GM23338 (cell line): ENCODE measurements at regions not wholly inside any gene's neighbourhood (a gene's known extent, or its start where the extent isn't known, plus 50 kb on each side); places are given as distances from the start of the nearest gene placed in this dataset.
A peak's percentile ranks its signal among the peaks of the same experiment; 100 is the strongest.

ENCODE experiments used
- ATAC-seq: fragments of 200-7000 bp; cut with Tn5 transposase; 3 replicates; pipeline ENCODE4 v1.9.1; 2020
- DNase-seq: peaks from one replicate; pipeline ENCODE4 v3.0.0-alpha.2; 2015; ENCODE audit warnings: low spot score
- H2AFZ ChIP-seq: fragments of 200-600 bp; sonication (generic); 2 replicates; pipeline ENCODE4 v1.8.0; 2016; ENCODE audit warnings: antibody characterized with exemption, mild to moderate bottlenecking, moderate library complexity
- H3F3A ChIP-seq: fragments of 200-600 bp; sonication (generic); replicated peaks from 2 replicates; pipeline ENCODE4 v1.8.0; 2017; ENCODE audit warnings: antibody characterized with exemption, mixed run types, low read depth
- H3K27ac ChIP-seq: fragments of 200-600 bp; sonication (generic); 2 replicates; pipeline ENCODE4 v1.6.1; 2016; ENCODE audit warnings: low read depth
- H3K27me3 ChIP-seq: fragments of 200-600 bp; sonication (generic); 2 replicates; pipeline ENCODE4 v1.8.0; 2016; ENCODE audit warnings: mild to moderate bottlenecking, mixed run types, moderate library complexity; ENCODE audit not compliant: insufficient read depth
- H3K36me3 ChIP-seq: fragments of 200-600 bp; sonication (generic); 2 replicates; pipeline ENCODE4 v1.8.0; 2016; ENCODE audit warnings: mild to moderate bottlenecking; ENCODE audit not compliant: insufficient read depth
- H3K4me1 ChIP-seq: fragments of 200-600 bp; sonication (generic); 2 replicates; pipeline ENCODE4 v1.8.0; 2016; ENCODE audit warnings: mild to moderate bottlenecking, moderate library complexity; ENCODE audit not compliant: insufficient read depth
- H3K4me2 ChIP-seq: fragments of 200-600 bp; sonication (generic); 2 replicates; pipeline ENCODE4 v1.7.1; 2017; ENCODE audit warnings: mixed run types
- H3K4me3 ChIP-seq: fragments of 200-600 bp; sonication (generic); 2 replicates; pipeline ENCODE4 v1.6.1; 2016; ENCODE audit warnings: mixed run types
- H3K79me2 ChIP-seq: fragments of 200-600 bp; sonication (generic); replicated peaks from 2 replicates; pipeline ENCODE4 v1.8.0; 2017; ENCODE audit warnings: mild to moderate bottlenecking; ENCODE audit not compliant: insufficient read depth
- H3K9me2 ChIP-seq: fragments of 200-600 bp; sonication (generic); 2 replicates; pipeline ENCODE4 v1.8.0; 2017; ENCODE audit not compliant: insufficient read depth
- H4K20me1 ChIP-seq: fragments of 200-600 bp; sonication (generic); replicated peaks from 2 replicates; pipeline ENCODE4 v1.8.0; 2017; ENCODE audit warnings: mild to moderate bottlenecking; ENCODE audit not compliant: insufficient read depth
- H3K27ac Mint-ChIP-seq: 2 replicates; pipeline ENCODE4 v1.8.0; 2020; ENCODE audit warnings: inconsistent platforms, mild to moderate bottlenecking, moderate library complexity, mixed read lengths
- H3K27me3 Mint-ChIP-seq: 3 replicates; pipeline ENCODE4 v1.8.0; 2022; ENCODE audit warnings: low read depth, mild to moderate bottlenecking, moderate library complexity, mixed read lengths, inconsistent platforms; ENCODE audit not compliant: insufficient read depth, poor library complexity
- H3K36me3 Mint-ChIP-seq: 3 replicates; pipeline ENCODE4 v1.8.0; 2021; ENCODE audit warnings: low read depth, mild to moderate bottlenecking, inconsistent platforms, moderate library complexity, mixed read lengths
- H3K4me1 Mint-ChIP-seq: 3 replicates; pipeline ENCODE4 v1.8.0; 2020; ENCODE audit warnings: mild to moderate bottlenecking, inconsistent platforms, mixed read lengths
- H3K4me3 Mint-ChIP-seq: 3 replicates; pipeline ENCODE4 v1.8.0; 2021; ENCODE audit warnings: moderate library complexity, mild to moderate bottlenecking, inconsistent platforms, mixed read lengths
- H3K9me3 Mint-ChIP-seq: 3 replicates; pipeline ENCODE4 v1.8.0; 2020; ENCODE audit warnings: moderate library complexity, mild to moderate bottlenecking, inconsistent platforms, mixed read lengths
- CTCF ChIP-seq, 2 experiments: fragments of 200-600 bp in 1 of 2; sonication (generic) in 1 of 2; conservative IDR thresholded peaks; 2 replicates each; pipeline versions ENCODE4 v1.5.1 to v1.6.1; 2016 to 2017; ENCODE audit warnings: antibody characterized with exemption in 2 of 2, low read depth in 2 of 2, mild to moderate bottlenecking in 2 of 2, moderate library complexity in 1 of 2
- ETS1 ChIP-seq: IDR thresholded peaks from 2 replicates; pipeline ENCODE4 v1.6.1; 2016; ENCODE audit warnings: antibody characterized with exemption
- EZH2phosphoT487 ChIP-seq: fragments of 200-600 bp; sonication (generic); IDR thresholded peaks from one replicate; pipeline ENCODE4 v1.8.1; 2018; ENCODE audit warnings: antibody characterized with exemption; ENCODE audit not compliant: unreplicated experiment
- NANOG ChIP-seq: IDR thresholded peaks from 2 replicates; pipeline ENCODE4 v1.6.1; 2016; ENCODE audit warnings: antibody characterized with exemption, borderline replicate concordance
- POLR2AphosphoS5 ChIP-seq: IDR thresholded peaks from 2 replicates; pipeline ENCODE4 v1.6.1; 2016; ENCODE audit warnings: antibody characterized with exemption, low read depth
- REST ChIP-seq: IDR thresholded peaks from one replicate; pipeline ENCODE4 v1.6.1; 2018; ENCODE audit warnings: antibody characterized with exemption; ENCODE audit not compliant: unreplicated experiment
- STAT1 ChIP-seq: IDR thresholded peaks from one replicate; pipeline ENCODE4 v1.6.1; 2016; ENCODE audit warnings: antibody characterized with exemption; ENCODE audit not compliant: unreplicated experiment
- ZNF114 ChIP-seq: fragments of 250-450 bp; sonication (Bioruptor Pico); IDR thresholded peaks from 2 replicates; pipeline ENCODE4 v1.5.0; 2020; ENCODE audit warnings: mild to moderate bottlenecking, moderate library complexity

GRCh38 chr4:32136081-32136787, 1416.1 kb downstream of the PCDH7 start:
- DNase-seq (peak; percentile 21), ATAC-seq (no peak)
- Mint-ChIP-seq H3K27me3 (no peaks in the 10 kb centered on the region), H3K27ac (no peak overlapping the region), H3K4me3 (no peak overlapping the region), H3K36me3 (no peaks in the 10 kb centered on the region), H3K9me3 (no peaks in the 10 kb centered on the region), H3K4me1 (peaks cover 16% of the 10 kb centered on the region)
- 0 out of 2 replicates have a peak, but pooled peaks cover 9% of the 10 kb centered on the region for H3K9me2 ChIP-seq
- H3K79me2 ChIP-seq, result no peaks in the 10 kb centered on the region
- H3K27ac ChIP-seq, result no peak overlapping the region
- TF ChIP-seq POLR2AphosphoS5, result no peak
- TF ChIP-seq REST, result no peak
- no peak for TF ChIP-seq STAT1
- peak in 1 of 2 experiments; percentile 30; a peak in 2 of 4 replicates for TF ChIP-seq CTCF (conservative IDR thresholded peaks at IDR 0.05; ENCODE audit: low read depth in 2 of 2)
- H3K4me1 ChIP-seq, result peaks cover 9% of the 10 kb centered on the region
- H3K4me3 ChIP-seq, result no peak overlapping the region
- H3K27me3 ChIP-seq, result no peaks in the 10 kb centered on the region
- no peaks in the 10 kb centered on the region for H3K36me3 ChIP-seq
- no peak overlapping the region for H2AFZ ChIP-seq
- H3F3A ChIP-seq, result no peaks in the 10 kb centered on the region
- H3K4me2 ChIP-seq, result no peak overlapping the region
- H4K20me1 ChIP-seq, result no peaks in the 10 kb centered on the region

- Mint-ChIP-seq H3K4me3 (no peak overlapping the region), H3K27ac (no peak overlapping the region), H3K4me1 (peaks cover 7% of the 10 kb centered on the region), H3K36me3 (no peaks in the 10 kb centered on the region; the same call in 2 of the 3 replicates), H3K27me3 (no peaks in the 10 kb centered on the region), H3K9me3 (no peaks in the 10 kb centered on the region)
- no peaks in the 10 kb centered on the region for H3K79me2 ChIP-seq
- ATAC-seq, result no peak
- H3K27me3 ChIP-seq, result no peaks in the 10 kb centered on the region
- H3K9me2 ChIP-seq, result peaks cover 9% of the 10 kb centered on the region; the same call in 1 of the 2 replicates
- 0 out of 2 replicates have a peak overlapping the region, but pooled peaks have one; percentile 38 for H2AFZ ChIP-seq
- H3F3A ChIP-seq, result no peaks in the 10 kb centered on the region
- H3K4me2 ChIP-seq, result peak overlapping the region; percentile 42; the same call in 1 of the 2 replicates
- H3K36me3 ChIP-seq, result no peaks in the 10 kb centered on the region
- H3K27ac ChIP-seq, result no peak overlapping the region
- no peak for DNase-seq
- no peaks in the 10 kb centered on the region for H4K20me1 ChIP-seq
- H3K4me1 ChIP-seq, result peaks cover 13% of the 10 kb centered on the region
- no peak overlapping the region for H3K4me3 ChIP-seq
- no peak for TF ChIP-seq CTCF (conservative IDR thresholded peaks at IDR 0.05; ENCODE audit: low read depth in 2 of 2)
- no peak for TF ChIP-seq ZNF114
- TF ChIP-seq POLR2AphosphoS5, result no peak
- no peak for TF ChIP-seq ETS1
- no peak for TF ChIP-seq EZH2phosphoT487
- TF ChIP-seq NANOG, result no peak
Measured at GRCh38 chr4:32140636-32141035, 1420.5 kb downstream of the PCDH7 start.
